ENCODE measurements at regions not wholly inside any gene's neighbourhood (a gene's known extent, or its start where the extent isn't known, plus 50 kb on each side); places are given as distances from the start of the nearest gene placed in this dataset.

DNA sequence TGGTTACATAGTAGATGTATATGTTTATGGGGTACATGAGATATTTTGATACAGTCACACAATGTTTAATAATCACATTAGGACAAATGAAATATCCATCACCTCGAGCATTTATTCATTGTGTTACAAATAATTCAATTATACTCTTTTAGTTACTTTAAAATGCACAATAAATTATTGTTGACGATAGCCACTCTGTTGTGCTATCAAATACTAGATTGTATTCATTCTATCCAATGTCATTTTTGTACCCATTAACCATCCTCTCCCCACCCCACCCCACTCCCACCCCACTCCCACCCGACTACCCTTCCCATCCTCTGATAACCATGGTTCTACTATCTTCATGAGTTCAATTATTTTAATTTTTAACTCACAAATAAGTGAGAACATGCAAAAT, 585.4 kb downstream of the CDH26 start:
- H3K4me3 ChIP-seq (ENCODE audit: low read depth, low read length) = no peak overlapping the region
- no peak for DNase-seq (ENCODE audit: low read depth)
- TF ChIP-seq, protein P1, sequence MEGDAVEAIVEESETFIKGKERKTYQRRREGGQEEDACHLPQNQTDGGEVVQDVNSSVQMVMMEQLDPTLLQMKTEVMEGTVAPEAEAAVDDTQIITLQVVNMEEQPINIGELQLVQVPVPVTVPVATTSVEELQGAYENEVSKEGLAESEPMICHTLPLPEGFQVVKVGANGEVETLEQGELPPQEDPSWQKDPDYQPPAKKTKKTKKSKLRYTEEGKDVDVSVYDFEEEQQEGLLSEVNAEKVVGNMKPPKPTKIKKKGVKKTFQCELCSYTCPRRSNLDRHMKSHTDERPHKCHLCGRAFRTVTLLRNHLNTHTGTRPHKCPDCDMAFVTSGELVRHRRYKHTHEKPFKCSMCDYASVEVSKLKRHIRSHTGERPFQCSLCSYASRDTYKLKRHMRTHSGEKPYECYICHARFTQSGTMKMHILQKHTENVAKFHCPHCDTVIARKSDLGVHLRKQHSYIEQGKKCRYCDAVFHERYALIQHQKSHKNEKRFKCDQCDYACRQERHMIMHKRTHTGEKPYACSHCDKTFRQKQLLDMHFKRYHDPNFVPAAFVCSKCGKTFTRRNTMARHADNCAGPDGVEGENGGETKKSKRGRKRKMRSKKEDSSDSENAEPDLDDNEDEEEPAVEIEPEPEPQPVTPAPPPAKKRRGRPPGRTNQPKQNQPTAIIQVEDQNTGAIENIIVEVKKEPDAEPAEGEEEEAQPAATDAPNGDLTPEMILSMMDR (conservative IDR thresholded peaks at IDR 0.05; ENCODE audit: low read depth, low read length) = no peak

DNA sequence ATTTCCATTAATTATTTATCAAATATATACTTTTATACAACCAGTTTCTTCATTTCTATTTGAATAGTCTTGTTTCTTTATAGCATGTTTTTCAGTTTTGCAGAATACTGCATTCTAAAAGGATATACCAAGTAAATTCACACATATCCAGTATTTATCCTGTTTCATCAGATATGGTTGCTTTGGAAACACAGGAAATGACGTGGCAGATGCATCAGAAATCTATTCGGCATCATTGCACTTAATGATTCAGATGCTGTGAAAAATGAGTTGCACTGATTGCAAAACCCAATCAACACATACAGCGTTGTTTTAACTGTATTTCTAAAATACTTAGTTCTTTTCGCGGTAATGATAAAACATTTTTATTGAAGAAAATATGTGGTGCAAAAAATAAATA, 594.9 kb downstream of the CDH26 start:
- H3K4me3 ChIP-seq (ENCODE audit: low read depth, low read length) = no peak overlapping the region
- TF ChIP-seq, protein P1 (conservative IDR thresholded peaks at IDR 0.05; ENCODE audit: low read depth, low read length) = no peak
- no peak for DNase-seq (ENCODE audit: low read depth)

DNA sequence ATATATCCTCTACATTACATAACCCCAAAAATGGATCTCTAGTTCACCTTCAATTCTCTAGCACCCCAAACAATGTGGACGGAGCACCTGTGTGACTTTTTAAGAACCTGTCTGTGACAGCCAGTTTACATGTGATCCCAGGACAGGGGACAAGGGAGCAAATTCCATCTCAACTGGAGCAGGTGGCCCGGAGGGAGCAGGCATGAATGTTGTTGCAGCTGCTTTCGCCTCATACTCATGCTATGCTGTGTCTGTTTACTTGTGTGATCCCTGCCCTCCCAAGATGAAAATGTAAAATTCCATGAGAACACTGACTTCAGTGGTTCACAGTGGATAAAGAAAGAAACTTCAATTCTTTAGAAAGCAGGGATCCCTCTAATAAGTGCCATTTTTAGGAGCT, 600.3 kb downstream of the CDH26 start:
- no peak for DNase-seq (ENCODE audit: low read depth)
- H3K4me3 ChIP-seq (ENCODE audit: low read depth, low read length) = no peak overlapping the region
- TF ChIP-seq, protein P1 (conservative IDR thresholded peaks at IDR 0.05; ENCODE audit: low read depth, low read length) = no peak

DNA sequence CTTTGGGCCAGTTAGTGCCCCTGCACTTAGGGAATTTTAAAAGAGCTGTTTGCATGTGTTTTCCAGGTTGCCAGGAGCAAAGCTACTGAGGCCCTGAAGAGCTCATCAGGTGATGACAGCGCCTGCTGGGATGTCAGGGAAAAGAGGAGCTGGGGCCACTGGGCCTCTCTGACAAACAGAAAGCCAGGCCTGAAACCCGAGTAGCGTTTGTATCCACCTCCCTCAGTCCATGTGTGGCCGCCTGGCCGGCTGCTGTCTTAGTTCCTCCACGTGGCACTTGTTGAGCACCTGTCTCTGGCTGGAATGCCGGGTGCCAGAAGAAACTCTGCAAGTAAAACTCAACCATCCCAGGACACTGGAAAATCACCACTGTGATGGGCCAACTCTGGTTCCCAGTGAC, 601.2 kb downstream of the CDH26 start:
- no peak overlapping the region for H3K4me3 ChIP-seq (ENCODE audit: low read depth, low read length)
- TF ChIP-seq, protein P1 (conservative IDR thresholded peaks at IDR 0.05; ENCODE audit: low read depth, low read length) = no peak
- no peak for DNase-seq (ENCODE audit: low read depth)

DNA sequence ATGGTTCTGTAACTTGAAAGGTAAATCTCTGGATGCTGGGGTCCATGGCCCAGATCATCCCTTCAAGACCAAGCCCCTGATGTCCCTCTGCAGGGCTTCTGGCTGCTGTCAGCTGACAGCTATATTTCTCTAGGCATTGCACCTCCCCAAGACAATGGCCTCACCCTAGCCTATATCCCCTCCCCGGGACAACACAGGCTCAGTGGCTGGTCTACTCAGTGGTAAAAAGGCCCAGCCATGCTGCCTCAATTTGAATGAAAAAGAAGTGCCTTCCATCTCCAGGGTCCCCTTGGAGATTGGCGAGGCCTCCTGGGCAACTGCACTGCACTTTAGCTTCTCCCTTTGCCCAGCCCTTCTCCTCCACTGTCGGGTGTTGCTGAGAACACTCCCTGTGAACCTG, 602.8 kb downstream of the CDH26 start:
- TF ChIP-seq, protein P1 (conservative IDR thresholded peaks at IDR 0.05; ENCODE audit: low read depth, low read length) = no peak

DNA sequence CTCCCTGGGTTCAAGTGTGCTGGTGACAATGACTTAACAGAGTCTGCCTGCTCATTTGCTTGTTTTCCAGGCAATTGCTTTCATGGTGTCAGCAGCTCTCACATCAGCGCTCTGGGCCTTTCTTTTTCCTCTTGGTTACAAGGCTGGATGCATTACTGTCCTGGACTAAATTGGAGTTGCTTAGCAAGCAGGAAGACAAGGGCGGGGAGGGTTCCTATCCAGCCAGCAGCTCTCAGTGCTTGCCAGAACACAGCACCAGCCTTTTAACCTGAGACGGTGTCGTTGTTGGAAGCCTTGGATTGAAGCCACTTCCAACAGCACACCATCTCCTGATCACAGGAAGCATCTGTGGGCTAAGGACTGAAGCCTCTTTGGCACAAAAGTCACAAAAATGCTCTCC, 606.9 kb downstream of the CDH26 start:
- no peak overlapping the region for H3K4me3 ChIP-seq (ENCODE audit: low read depth, low read length)
- TF ChIP-seq, protein P1 (conservative IDR thresholded peaks at IDR 0.05; ENCODE audit: low read depth, low read length) = no peak
- DNase-seq (ENCODE audit: low read depth) = no peak

More for the DNA sequence above, 602.8 kb downstream of the CDH26 start:
- no peak overlapping the region for H3K4me3 ChIP-seq (ENCODE audit: low read depth, low read length)
- no peak for DNase-seq (ENCODE audit: low read depth)

DNA sequence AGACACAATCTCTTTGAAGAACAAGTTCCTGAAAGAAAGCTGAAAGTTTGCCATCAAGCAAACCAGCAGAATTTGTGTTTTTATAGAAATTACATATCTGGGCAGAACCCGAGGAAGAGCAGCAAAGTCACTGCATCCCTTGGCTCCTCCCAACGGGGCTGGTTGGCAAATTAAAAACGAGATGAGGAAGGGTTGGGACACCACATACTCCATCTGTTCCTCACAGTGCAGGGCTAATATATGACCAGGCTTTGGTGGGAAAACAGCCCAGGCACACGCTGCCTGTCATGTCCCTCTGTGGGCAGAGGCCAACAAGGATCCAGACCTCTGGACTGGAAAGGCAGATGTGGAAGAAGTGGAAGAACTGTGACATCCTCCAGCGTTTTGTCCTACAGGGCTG, 607.3 kb downstream of the CDH26 start:
- DNase-seq (ENCODE audit: low read depth) = no peak
- TF ChIP-seq, protein P1 (conservative IDR thresholded peaks at IDR 0.05; ENCODE audit: low read depth, low read length) = no peak
- no peak overlapping the region for H3K4me3 ChIP-seq (ENCODE audit: low read depth, low read length)

All from choroid plexus epithelial cell (primary cell).